Smooth muscle cell (in vitro differentiated cells): ENCODE measurements at regions not wholly inside any gene's neighbourhood (a gene's known extent, or its start where the extent isn't known, plus 50 kb on each side); places are given as distances from the start of the nearest gene placed in this dataset.

Experiments
- DNase-seq: peaks from one replicate; lab custom pipeline; 2025; ENCODE audit not compliant: unreplicated experiment; lab: John Stamatoyannopoulos, UW
- H2AFZ ChIP-seq: fragments of 200-600 bp; sonication (generic); 2 replicates; pipeline ENCODE4 v1.6.0; 2016; ENCODE audit warnings: antibody characterized with exemption, low read depth, mild to moderate bottlenecking
- H3F3A ChIP-seq: fragments of 200-600 bp; sonication (generic); 2 replicates; pipeline ENCODE4 v1.6.0; 2017; ENCODE audit warnings: antibody characterized with exemption, low read depth
- H3K27ac ChIP-seq: fragments of 200-600 bp; sonication (generic); 2 replicates; pipeline ENCODE4 v1.5.1; 2016; ENCODE audit warnings: low read depth, mild to moderate bottlenecking
- H3K27me3 ChIP-seq: fragments of 200-600 bp; sonication (generic); 2 replicates; pipeline ENCODE4 v1.6.1; 2016; ENCODE audit warnings: low read depth, mild to moderate bottlenecking
- H3K36me3 ChIP-seq: fragments of 200-600 bp; sonication (generic); 2 replicates; pipeline ENCODE4 v1.5.1; 2016; ENCODE audit warnings: low read depth
- H3K4me1 ChIP-seq: fragments of 200-600 bp; sonication (generic); 2 replicates; pipeline ENCODE4 v1.5.1; 2016; ENCODE audit warnings: low read depth
- H3K4me2 ChIP-seq: fragments of 200-600 bp; sonication (generic); 2 replicates; pipeline ENCODE4 v1.6.0; 2016; ENCODE audit warnings: mild to moderate bottlenecking
- H3K4me3 ChIP-seq: fragments of 200-600 bp; sonication (generic); 2 replicates; pipeline ENCODE4 v1.5.1; 2016; ENCODE audit warnings: mild to moderate bottlenecking
- H3K79me2 ChIP-seq: fragments of 200-600 bp; sonication (generic); 2 replicates; pipeline ENCODE4 v1.6.0; 2016; ENCODE audit warnings: low read depth, mild to moderate bottlenecking
- H3K9ac ChIP-seq: fragments of 200-600 bp; sonication (generic); 2 replicates; pipeline ENCODE4 v1.6.0; 2016; ENCODE audit warnings: low read depth
- H3K9me3 ChIP-seq: fragments of 200-600 bp; sonication (generic); replicated peaks from 2 replicates; pipeline ENCODE4 v1.5.1; 2016; ENCODE audit warnings: low read depth
- H4K20me1 ChIP-seq: fragments of 200-600 bp; sonication (generic); 2 replicates; pipeline ENCODE4 v1.6.0; 2016; ENCODE audit warnings: low read depth
- WGBS: methylation state at CpG from one replicate; pipeline ENCODE4 v1.1.7; 2016; ENCODE audit warnings: low lambda C conversion rate; 5-methylcytosine and 5-hydroxymethylcytosine counted together
- TF ChIP-seq, protein P1 (sequence below): fragments of 200-600 bp; sonication (generic); IDR thresholded peaks from 2 replicates; pipeline ENCODE4 v1.5.1; 2017; ENCODE audit warnings: borderline replicate concordance, mild to moderate bottlenecking, antibody characterized with exemption; ENCODE audit not compliant: insufficient read depth, poor library complexity, severe bottlenecking

DNA sequence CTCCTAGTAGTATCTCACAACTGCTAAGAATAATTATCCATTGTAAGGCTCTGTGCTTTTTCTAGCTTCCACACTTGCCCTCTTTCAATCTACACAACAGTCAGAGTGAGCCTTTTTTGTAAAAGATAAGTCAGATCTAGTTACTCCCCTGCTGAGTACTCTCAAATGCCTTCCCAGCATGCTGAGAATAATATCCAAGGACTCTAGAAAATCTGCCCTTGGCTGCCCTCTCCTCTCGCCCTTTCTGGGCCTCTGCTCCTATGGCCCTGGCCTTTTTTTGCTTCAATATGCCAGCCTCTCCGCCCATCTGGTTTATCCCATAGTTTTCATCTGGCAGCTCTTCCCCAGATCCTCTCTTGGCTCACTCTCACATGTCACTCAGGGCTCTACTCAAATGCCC is 455.9 kb upstream of the UBE2E3 start:
- Histone ChIP-seq H3K36me3 (no peaks in the 10 kb centered on the region), H3K4me2 (no peak overlapping the region), H3K9ac (no peak overlapping the region), H3K79me2 (no peaks in the 10 kb centered on the region), H4K20me1 (no peaks in the 10 kb centered on the region), H3F3A (no peaks in the 10 kb centered on the region), H2AFZ (no peak overlapping the region), H3K4me1 (no peaks in the 10 kb centered on the region), H3K9me3 (no peaks in the 10 kb centered on the region), H3K27me3 (no peaks in the 10 kb centered on the region), H3K4me3 (no peak overlapping the region), H3K27ac (no peak overlapping the region)
- no peak for DNase-seq
- WGBS: 88% methylated on average over 2 of the region's 2 CpGs
- TF ChIP-seq, protein P1, sequence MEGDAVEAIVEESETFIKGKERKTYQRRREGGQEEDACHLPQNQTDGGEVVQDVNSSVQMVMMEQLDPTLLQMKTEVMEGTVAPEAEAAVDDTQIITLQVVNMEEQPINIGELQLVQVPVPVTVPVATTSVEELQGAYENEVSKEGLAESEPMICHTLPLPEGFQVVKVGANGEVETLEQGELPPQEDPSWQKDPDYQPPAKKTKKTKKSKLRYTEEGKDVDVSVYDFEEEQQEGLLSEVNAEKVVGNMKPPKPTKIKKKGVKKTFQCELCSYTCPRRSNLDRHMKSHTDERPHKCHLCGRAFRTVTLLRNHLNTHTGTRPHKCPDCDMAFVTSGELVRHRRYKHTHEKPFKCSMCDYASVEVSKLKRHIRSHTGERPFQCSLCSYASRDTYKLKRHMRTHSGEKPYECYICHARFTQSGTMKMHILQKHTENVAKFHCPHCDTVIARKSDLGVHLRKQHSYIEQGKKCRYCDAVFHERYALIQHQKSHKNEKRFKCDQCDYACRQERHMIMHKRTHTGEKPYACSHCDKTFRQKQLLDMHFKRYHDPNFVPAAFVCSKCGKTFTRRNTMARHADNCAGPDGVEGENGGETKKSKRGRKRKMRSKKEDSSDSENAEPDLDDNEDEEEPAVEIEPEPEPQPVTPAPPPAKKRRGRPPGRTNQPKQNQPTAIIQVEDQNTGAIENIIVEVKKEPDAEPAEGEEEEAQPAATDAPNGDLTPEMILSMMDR: no peak

DNA sequence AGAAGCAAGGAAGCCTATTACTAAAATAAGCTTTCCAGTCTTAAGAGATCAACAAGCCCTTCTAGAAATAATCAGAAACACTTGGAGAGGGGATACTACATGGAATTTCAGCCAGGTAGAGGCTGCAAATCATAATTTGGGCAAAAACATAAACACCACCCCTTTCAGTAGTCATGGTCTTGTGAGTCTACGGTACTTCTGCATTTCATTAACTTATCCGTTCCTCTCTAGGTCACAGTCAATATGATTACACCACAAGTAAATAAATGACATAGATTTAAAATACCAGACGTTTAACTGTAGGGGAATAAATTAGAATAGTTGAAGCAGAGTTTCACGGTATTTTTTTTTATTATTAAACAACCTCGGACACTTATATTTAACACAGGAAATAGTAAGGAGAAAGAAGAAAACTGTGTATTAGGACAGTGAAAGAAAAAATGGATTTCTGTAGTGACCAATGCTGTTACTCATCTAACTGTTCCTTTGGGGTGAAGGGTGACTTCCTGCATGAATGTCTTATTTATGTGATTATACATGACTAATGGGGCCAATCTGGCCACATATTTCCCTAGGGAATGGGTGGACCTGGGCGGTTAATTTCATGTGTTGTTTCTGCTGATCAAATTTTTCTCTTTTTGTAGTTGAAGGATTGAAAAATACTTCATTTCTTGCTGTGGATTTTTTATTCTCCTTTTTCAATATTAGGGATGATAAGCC is 456.6 kb upstream of the UBE2E3 start:
- no peak for DNase-seq
- Histone ChIP-seq H3K27ac (no peak overlapping the region), H3K4me1 (no peaks in the 10 kb centered on the region), H3K4me3 (no peak overlapping the region), H3K9me3 (no peaks in the 10 kb centered on the region), H3K4me2 (no peak overlapping the region), H3K9ac (no peak overlapping the region), H3K36me3 (no peaks in the 10 kb centered on the region), H3K79me2 (no peaks in the 10 kb centered on the region), H2AFZ (no peak overlapping the region), H3F3A (no peaks in the 10 kb centered on the region), H3K27me3 (no peaks in the 10 kb centered on the region), H4K20me1 (no peaks in the 10 kb centered on the region)
- WGBS: 88% methylated on average over 6 of the region's 6 CpGs
- TF ChIP-seq, protein P1: no peak

- Histone ChIP-seq H3K4me1 (no peaks in the 10 kb centered on the region), H3K9me3 (no peaks in the 10 kb centered on the region), H3K27ac (no peak overlapping the region), H3K4me3 (no peak overlapping the region), H3K27me3 (no peaks in the 10 kb centered on the region), H3F3A (no peaks in the 10 kb centered on the region), H3K79me2 (no peaks in the 10 kb centered on the region), H3K36me3 (no peaks in the 10 kb centered on the region), H3K9ac (no peak overlapping the region), H2AFZ (no peak overlapping the region), H3K4me2 (no peak overlapping the region), H4K20me1 (no peaks in the 10 kb centered on the region)
- TF ChIP-seq, protein P1: no peak
- DNase-seq: no peak
- 59% methylated on average over 4 of the region's 4 CpGs for WGBS
Measured at GRCh38 chr2:180520921-180521581, 459.4 kb upstream of the UBE2E3 start.

DNA sequence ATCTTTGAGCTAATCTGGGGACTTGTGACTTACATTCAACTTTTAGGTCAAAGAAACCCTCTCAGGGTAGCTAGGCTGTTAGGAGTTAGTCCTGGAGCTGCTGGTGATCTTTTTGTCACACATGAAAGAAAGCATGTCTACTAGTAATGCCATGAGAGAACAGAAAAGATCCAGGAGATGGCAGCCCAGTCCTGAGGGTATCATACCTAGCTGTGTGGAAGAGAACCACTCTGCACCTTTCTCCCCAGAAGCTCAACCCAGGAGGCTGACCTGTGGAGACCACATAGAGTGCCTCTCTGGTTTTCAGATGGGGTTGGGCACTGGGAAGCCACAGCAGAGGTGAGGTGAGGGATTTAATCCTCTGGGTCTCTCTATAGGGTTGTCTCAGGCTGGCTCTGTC is 460.2 kb upstream of the UBE2E3 start:
- Histone ChIP-seq H3K9me3 (no peaks in the 10 kb centered on the region), H3K79me2 (no peaks in the 10 kb centered on the region), H3K4me3 (no peak overlapping the region), H3K36me3 (no peaks in the 10 kb centered on the region), H3K27me3 (no peaks in the 10 kb centered on the region), H3K4me1 (no peaks in the 10 kb centered on the region), H3K4me2 (no peak overlapping the region), H4K20me1 (no peaks in the 10 kb centered on the region), H3F3A (no peaks in the 10 kb centered on the region), H3K27ac (no peak overlapping the region), H2AFZ (no peak overlapping the region), H3K9ac (no peak overlapping the region)
- DNase-seq: no peak
- TF ChIP-seq, protein P1: no peak
